Omental fat pad (tissue), 3 donors: ENCODE measurements at regions not wholly inside any gene's neighbourhood (a gene's known extent, or its start where the extent isn't known, plus 50 kb on each side); places are given as distances from the start of the nearest gene placed in this dataset.

Source experiments
- ATAC-seq: fragments of 150-250 bp; one replicate; pipeline ENCODE4 v1.9.1; 2016; ENCODE audit warnings: mild to moderate bottlenecking, moderate library complexity; ENCODE audit not compliant: low FRiP score
- DNase-seq: peaks from one replicate; pipeline ENCODE4 v3.0.0-alpha.2; 2019; ENCODE audit warnings: low spot score
- TF ChIP-seq, protein P1 (sequence below), 3 donors: fragments of 450-650 bp; IDR thresholded peaks; one replicate each; pipeline ENCODE4 v1.5.1; 2016 to 2017; ENCODE audit warnings: antibody characterized with exemption in 3 of 3, mild to moderate bottlenecking in 3 of 3, moderate library complexity in 2 of 3

DNA sequence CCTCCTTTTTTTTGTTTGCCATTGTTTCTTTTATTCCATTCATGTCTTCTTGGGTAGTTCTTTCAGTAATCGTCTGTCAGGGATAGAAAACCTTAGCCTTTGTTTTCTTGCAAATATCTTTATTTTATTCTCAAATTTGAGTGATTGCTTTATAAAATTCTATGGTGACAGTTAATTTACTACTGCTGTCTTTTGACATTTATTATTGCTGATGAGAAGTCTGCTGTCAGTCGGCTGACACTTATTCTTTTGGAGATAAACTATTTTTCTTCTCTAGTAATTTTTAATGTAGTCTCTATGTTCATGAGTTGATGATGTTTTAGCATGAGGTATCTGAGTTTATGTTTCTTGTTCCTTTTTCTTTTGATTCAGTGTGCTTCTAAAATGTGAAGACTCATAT, 983.8 kb downstream of the TTLL7 start:
- ATAC-seq, result no peak
- TF ChIP-seq, protein P1, sequence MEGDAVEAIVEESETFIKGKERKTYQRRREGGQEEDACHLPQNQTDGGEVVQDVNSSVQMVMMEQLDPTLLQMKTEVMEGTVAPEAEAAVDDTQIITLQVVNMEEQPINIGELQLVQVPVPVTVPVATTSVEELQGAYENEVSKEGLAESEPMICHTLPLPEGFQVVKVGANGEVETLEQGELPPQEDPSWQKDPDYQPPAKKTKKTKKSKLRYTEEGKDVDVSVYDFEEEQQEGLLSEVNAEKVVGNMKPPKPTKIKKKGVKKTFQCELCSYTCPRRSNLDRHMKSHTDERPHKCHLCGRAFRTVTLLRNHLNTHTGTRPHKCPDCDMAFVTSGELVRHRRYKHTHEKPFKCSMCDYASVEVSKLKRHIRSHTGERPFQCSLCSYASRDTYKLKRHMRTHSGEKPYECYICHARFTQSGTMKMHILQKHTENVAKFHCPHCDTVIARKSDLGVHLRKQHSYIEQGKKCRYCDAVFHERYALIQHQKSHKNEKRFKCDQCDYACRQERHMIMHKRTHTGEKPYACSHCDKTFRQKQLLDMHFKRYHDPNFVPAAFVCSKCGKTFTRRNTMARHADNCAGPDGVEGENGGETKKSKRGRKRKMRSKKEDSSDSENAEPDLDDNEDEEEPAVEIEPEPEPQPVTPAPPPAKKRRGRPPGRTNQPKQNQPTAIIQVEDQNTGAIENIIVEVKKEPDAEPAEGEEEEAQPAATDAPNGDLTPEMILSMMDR (IDR thresholded peaks at IDR 0.05), result no peak
- DNase-seq, result no peak

- TF ChIP-seq, protein P1 (IDR thresholded peaks at IDR 0.05), result no peak
- DNase-seq (no peak), ATAC-seq (no peak)
Measured at GRCh38 chr1:83012950-83013349, 986.0 kb downstream of the TTLL7 start.

DNA sequence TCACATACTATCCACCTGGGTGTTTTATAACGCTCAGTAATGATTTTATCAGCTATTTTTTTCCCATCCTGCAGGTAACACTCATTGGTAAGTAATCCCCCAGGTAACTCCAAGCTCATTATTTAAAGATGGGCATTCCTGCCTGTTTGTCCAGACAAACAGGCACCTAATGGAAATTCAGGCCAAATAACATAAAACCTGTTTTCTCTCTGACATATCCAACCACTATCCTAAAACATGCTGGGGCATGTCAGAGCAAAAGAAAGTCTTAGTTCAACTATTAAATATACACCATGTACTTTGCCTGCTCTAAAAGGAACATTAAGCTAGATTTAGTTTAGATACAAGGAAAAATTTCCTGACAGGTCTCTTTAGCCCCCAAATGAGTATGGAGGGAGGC, 987.7 kb downstream of the TTLL7 start:
- no peak for ATAC-seq
- no peak for DNase-seq
- TF ChIP-seq, protein P1 (IDR thresholded peaks at IDR 0.05), result no peak

GRCh38 chr1:83006271-83006670, 992.7 kb downstream of the TTLL7 start:
- TF ChIP-seq, protein P1 (IDR thresholded peaks at IDR 0.05), result no peak
- DNase-seq, result no peak
- ATAC-seq, result no peak

- DNase-seq, result no peak
- no peak for ATAC-seq
- TF ChIP-seq, protein P1 (IDR thresholded peaks at IDR 0.05), result no peak
Measured at GRCh38 chr1:83000286-83000685, 998.6 kb downstream of the TTLL7 start.

DNA sequence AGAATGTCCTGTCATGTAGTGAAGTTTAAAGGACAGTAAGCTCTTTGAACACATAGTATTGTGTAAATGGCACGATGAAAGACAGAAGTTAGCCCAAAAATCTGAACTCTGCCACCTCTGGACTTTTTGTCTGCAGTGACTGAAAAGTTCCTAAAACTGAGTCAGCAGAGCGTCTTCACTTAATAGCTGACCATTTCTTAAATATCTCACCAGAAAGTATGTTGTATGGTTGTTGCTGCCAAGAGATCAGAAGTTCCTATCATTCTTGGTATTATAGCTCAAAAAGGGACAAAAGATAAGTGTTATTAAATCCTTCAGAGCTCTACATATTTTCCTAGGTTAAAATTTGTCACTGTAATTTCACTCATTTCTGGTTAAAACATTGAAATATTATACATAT, 1003.0 kb downstream of the TTLL7 start:
- TF ChIP-seq, protein P1 (IDR thresholded peaks at IDR 0.05), result no peak
- ATAC-seq (no peak), DNase-seq (no peak)

DNA sequence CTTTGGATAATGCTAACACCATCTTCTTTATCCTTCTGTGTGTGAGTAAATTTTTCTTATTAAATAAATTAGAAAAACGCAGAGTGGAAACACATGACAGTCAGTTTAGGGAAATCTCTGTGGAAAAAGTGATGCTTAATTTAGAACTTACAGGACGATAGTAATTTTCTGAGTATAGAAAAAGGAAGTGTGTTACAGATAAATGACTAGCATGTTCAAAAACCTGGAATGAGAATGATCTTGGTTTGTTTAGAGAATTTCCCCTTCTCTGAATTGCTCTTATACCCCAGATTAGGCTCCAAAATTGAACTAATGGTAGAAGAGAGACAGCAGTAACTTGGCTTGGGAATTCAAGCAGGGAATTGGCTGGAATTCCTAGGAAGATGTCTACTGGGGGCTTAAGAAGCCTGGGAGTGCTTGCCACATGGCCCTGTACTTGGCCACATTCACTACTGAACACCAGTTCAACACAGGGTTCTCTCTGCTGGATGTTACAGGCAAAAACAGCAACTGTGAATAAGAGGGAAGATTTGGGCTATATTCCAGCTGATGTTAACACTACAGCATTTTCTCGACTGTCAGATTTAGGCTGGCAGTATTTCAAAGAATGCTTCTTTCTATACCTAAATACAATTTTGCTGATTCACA, 1004.2 kb downstream of the TTLL7 start:
- ATAC-seq (no peak), DNase-seq (no peak)
- TF ChIP-seq, protein P1 (IDR thresholded peaks at IDR 0.05), result no peak
